Sigmoid colon (tissue), 4 donors: ENCODE measurements at regions not wholly inside any gene's neighbourhood (a gene's known extent, or its start where the extent isn't known, plus 50 kb on each side); places are given as distances from the start of the nearest gene placed in this dataset.

Source experiments
- POLR2A ChIP-seq, 2 donors: fragments of 450-650 bp; IDR thresholded peaks; one replicate each; pipeline ENCODE4 v1.6.1; 2016; ENCODE audit warnings: antibody characterized with exemption in 2 of 2, mild to moderate bottlenecking in 2 of 2, moderate library complexity in 2 of 2
- POLR2AphosphoS5 ChIP-seq, 4 donors: sonication (generic); formaldehyde crosslinking; IDR thresholded peaks; one replicate each; pipeline ENCODE4 v1.6.1; 2017; ENCODE audit warnings: antibody characterized with exemption in 4 of 4
- TF ChIP-seq, protein P1 (sequence below), 4 experiments: fragments of 450-650 bp in 3 of 4; fragments of 200-600 bp in 1 of 4; IDR thresholded peaks; one replicate each; pipeline ENCODE4 v1.5.1; 2016 to 2019; ENCODE audit warnings: antibody characterized with exemption in 4 of 4, mild to moderate bottlenecking in 3 of 4, moderate library complexity in 2 of 4

DNA sequence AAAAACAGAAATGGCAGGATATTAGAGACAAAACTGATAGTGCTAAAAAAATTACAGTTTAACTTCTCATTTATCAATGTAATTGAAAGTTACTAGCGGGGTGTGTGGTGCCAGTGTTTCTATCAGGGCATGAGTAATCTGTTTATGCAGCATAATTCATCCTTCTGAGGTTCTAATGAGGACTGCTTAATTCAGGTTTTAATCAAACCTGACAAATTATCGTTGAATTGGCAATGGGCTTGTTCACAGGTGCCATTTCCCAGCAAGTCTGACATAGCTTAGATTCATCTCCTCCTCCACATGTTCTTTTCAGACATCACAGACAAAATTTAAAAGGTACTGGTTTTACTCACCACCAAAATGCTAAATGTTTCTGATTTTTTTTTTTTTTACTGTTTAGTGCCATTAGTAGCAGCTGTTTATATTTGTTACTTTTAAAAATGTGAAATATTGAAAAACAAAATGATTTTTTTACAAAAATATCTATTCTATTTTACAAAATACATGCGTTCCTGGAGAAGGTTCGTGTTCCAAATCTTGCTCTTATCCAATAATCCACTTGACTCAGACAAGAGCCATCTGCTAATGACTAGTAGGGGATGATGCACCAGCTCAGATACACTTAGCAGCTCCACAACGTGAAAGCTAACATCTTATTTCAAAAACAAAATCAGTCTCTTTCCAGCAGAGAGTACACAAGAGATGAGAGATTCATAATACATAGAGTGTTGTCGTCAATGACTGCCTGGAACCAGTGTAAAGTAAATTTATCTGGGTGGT is 447.7 kb upstream of the DPPA4 start:
- TF ChIP-seq POLR2A (IDR thresholded peaks at IDR 0.05) (no peak), POLR2AphosphoS5 (IDR thresholded peaks at IDR 0.05) (no peak)
- TF ChIP-seq, protein P1, sequence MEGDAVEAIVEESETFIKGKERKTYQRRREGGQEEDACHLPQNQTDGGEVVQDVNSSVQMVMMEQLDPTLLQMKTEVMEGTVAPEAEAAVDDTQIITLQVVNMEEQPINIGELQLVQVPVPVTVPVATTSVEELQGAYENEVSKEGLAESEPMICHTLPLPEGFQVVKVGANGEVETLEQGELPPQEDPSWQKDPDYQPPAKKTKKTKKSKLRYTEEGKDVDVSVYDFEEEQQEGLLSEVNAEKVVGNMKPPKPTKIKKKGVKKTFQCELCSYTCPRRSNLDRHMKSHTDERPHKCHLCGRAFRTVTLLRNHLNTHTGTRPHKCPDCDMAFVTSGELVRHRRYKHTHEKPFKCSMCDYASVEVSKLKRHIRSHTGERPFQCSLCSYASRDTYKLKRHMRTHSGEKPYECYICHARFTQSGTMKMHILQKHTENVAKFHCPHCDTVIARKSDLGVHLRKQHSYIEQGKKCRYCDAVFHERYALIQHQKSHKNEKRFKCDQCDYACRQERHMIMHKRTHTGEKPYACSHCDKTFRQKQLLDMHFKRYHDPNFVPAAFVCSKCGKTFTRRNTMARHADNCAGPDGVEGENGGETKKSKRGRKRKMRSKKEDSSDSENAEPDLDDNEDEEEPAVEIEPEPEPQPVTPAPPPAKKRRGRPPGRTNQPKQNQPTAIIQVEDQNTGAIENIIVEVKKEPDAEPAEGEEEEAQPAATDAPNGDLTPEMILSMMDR (IDR thresholded peaks at IDR 0.05), result no peak
